ENCODE measurements at regions not wholly inside any gene's neighbourhood (a gene's known extent, or its start where the extent isn't known, plus 50 kb on each side); places are given as distances from the start of the nearest gene placed in this dataset.

GRCh38 chr22:49168219-49168813 is 659.4 kb downstream of the BRD1 start:
- H3K9ac ChIP-seq (ENCODE audit: low read length), result no peak overlapping the region
- intact Hi-C loops (cut with micrococcal nuclease), result no loop called here
- H3K36me3 ChIP-seq (replicated peaks in 1 of 2; ENCODE audit: control extremely low read depth in 1 of 2, control insufficient read depth in 1 of 2, extremely low read depth in 1 of 2, insufficient read depth in 2 of 2, low read length in 1 of 2), result no peaks in the 10 kb centered on the region
- CTCF ChIA-PET, result no interaction called here
- H3K4me2 ChIP-seq (replicated peaks; ENCODE audit: low read depth, low read length, poor library complexity, severe bottlenecking), result no peak overlapping the region
- H2AFZ ChIP-seq (ENCODE audit: insufficient read depth, low read depth, low read length, poor library complexity, severe bottlenecking), result no peak overlapping the region
- no peaks in the 10 kb centered on the region for H3K27me3 ChIP-seq (replicated peaks in 1 of 4; ENCODE audit: control extremely low read depth in 1 of 4, control insufficient read depth in 3 of 4, insufficient read depth in 4 of 4, low read length in 3 of 4)
- no peaks in the 10 kb centered on the region for H3K4me1 Mint-ChIP-seq
- WGBS (ENCODE audit: insufficient coverage), result 94% methylated on average over 31 of the region's 34 CpGs
- H3K4me3 Mint-ChIP-seq, result no peak overlapping the region
- H3K4me1 ChIP-seq (ENCODE audit: control insufficient read depth in 2 of 2, insufficient read depth in 2 of 2, low read length in 2 of 2), result no peaks in the 10 kb centered on the region
- H4K20me1 ChIP-seq (ENCODE audit: control insufficient read depth, insufficient read depth, low read length, poor library complexity, severe bottlenecking), result no peaks in the 10 kb centered on the region
- H3K79me2 ChIP-seq (ENCODE audit: control insufficient read depth, insufficient read depth, low read length), result no peaks in the 10 kb centered on the region
- peaks cover 16% of the 10 kb centered on the region for H3K9me3 Mint-ChIP-seq (ENCODE audit: insufficient read depth)
- TF ChIP-seq EZH2 (IDR thresholded peaks at IDR 0.05; ENCODE audit: borderline replicate concordance, insufficient read depth, low read depth, low read length, poor library complexity, severe bottlenecking), result no peak
- no peak for TF ChIP-seq CTCF (IDR thresholded peaks at IDR 0.05)
- H3K27me3 Mint-ChIP-seq, result no peaks in the 10 kb centered on the region
- H3K27ac Mint-ChIP-seq, result no peak overlapping the region
- H3K27ac ChIP-seq (ENCODE audit: low read length in 2 of 2), result no peak overlapping the region
- H3K9me3 ChIP-seq (ENCODE audit: control extremely low read depth in 1 of 3, control insufficient read depth in 2 of 3, insufficient read depth in 1 of 3, low read length in 2 of 3), result peaks cover 0 to 41% (median 1%) of the 10 kb centered on the region in 3 donors
- DNase-seq, result no peak
- no peak for ATAC-seq (ENCODE audit: low read depth)
- POLR2A ChIA-PET, result no interaction called here
- no peak overlapping the region for H3K4me3 ChIP-seq (ENCODE audit: control extremely low read depth in 1 of 5, extremely low read depth in 1 of 5, insufficient read depth in 1 of 5, low read depth in 2 of 5, low read length in 4 of 5)

GRCh38 chr22:49166746-49167145 is 660.9 kb downstream of the BRD1 start:
- Histone ChIP-seq H4K20me1 (ENCODE audit: control insufficient read depth, insufficient read depth, low read length, poor library complexity, severe bottlenecking) (no peaks in the 10 kb centered on the region), H3K79me2 (ENCODE audit: control insufficient read depth, insufficient read depth, low read length) (no peaks in the 10 kb centered on the region), H3K9me3 (ENCODE audit: control extremely low read depth in 1 of 3, control insufficient read depth in 2 of 3, insufficient read depth in 1 of 3, low read length in 2 of 3) (peaks cover 0 to 36% (median 1%) of the 10 kb centered on the region in 3 donors), H3K27ac (ENCODE audit: low read length in 2 of 2) (no peak overlapping the region), H2AFZ (ENCODE audit: insufficient read depth, low read depth, low read length, poor library complexity, severe bottlenecking) (no peak overlapping the region), H3K27me3 (replicated peaks in 1 of 4; ENCODE audit: control extremely low read depth in 1 of 4, control insufficient read depth in 3 of 4, insufficient read depth in 4 of 4, low read length in 3 of 4) (no peaks in the 10 kb centered on the region), H3K9ac (ENCODE audit: low read length) (no peak overlapping the region), H3K36me3 (replicated peaks in 1 of 2; ENCODE audit: control extremely low read depth in 1 of 2, control insufficient read depth in 1 of 2, extremely low read depth in 1 of 2, insufficient read depth in 2 of 2, low read length in 1 of 2) (no peaks in the 10 kb centered on the region), H3K4me2 (replicated peaks; ENCODE audit: low read depth, low read length, poor library complexity, severe bottlenecking) (no peak overlapping the region), H3K4me3 (ENCODE audit: control extremely low read depth in 1 of 5, extremely low read depth in 1 of 5, insufficient read depth in 1 of 5, low read depth in 2 of 5, low read length in 4 of 5) (no peak overlapping the region), H3K4me1 (ENCODE audit: control insufficient read depth in 2 of 2, insufficient read depth in 2 of 2, low read length in 2 of 2) (no peaks in the 10 kb centered on the region)
- ChIA-PET CTCF (no interaction called here), POLR2A (no interaction called here)
- Mint-ChIP-seq H3K27me3 (no peaks in the 10 kb centered on the region), H3K4me1 (no peaks in the 10 kb centered on the region), H3K4me3 (no peak overlapping the region), H3K27ac (no peak overlapping the region), H3K9me3 (ENCODE audit: insufficient read depth) (peaks cover 7% of the 10 kb centered on the region)
- TF ChIP-seq EZH2 (IDR thresholded peaks at IDR 0.05; ENCODE audit: borderline replicate concordance, insufficient read depth, low read depth, low read length, poor library complexity, severe bottlenecking), result no peak
- no peak for TF ChIP-seq CTCF (IDR thresholded peaks at IDR 0.05)
- 78% methylated on average over 5 of the region's 11 CpGs for WGBS (ENCODE audit: insufficient coverage)
- intact Hi-C loops (cut with micrococcal nuclease), result no loop called here
- ATAC-seq (ENCODE audit: low read depth), result no peak
- no peak for DNase-seq
